ENCODE measurements at regions not wholly inside any gene's neighbourhood (a gene's known extent, or its start where the extent isn't known, plus 50 kb on each side); places are given as distances from the start of the nearest gene placed in this dataset.
"Not testable (repeated sequence)": the region's sequence is repeated elsewhere in the genome, so short reads cannot be mapped to it uniquely, and the experiment has no call there.

DNA sequence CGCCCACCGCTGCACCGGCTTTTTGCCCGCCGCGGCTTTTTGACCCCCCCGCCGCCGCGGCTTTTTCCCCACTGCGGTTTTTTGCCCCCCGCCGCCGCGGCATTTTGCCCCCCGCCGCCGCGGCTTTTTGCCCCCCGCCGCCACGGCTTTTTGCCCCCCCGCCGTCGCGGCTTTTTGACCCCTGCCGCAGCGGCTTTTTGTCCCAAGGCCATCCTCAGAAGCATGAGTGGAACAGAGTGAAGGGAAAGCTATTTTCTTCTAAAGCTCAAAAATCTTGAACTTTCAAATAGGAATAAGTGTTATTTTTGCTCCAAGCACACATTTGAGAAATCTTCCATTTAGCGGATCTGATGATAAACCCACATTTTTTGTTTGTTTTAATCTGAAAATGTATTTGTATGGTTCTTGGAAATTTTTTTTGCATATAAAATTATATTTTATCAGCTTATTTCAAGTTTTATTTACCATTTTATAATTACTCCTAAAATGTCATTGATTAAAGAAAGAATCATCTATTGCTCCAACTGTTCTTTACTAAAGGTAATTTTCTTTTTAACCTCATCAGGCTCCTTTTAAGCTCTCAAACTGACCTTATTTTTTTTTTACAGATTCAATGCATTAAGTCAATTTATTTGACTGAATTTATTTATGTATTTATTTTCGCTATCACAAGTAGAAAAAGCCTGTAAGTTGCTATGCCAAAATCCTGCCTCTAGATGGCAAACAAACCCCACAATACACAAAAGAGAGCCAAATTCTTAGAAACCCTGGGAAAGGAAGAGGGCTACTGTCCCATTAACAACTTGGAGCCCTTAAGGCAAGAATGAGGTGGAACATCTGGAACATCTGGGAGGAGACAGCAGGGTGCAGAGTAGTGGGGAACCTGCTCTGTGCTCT lies 460.3 kb downstream of the ZNF33B start:
- peak; percentile 21 for DNase-seq

DNA sequence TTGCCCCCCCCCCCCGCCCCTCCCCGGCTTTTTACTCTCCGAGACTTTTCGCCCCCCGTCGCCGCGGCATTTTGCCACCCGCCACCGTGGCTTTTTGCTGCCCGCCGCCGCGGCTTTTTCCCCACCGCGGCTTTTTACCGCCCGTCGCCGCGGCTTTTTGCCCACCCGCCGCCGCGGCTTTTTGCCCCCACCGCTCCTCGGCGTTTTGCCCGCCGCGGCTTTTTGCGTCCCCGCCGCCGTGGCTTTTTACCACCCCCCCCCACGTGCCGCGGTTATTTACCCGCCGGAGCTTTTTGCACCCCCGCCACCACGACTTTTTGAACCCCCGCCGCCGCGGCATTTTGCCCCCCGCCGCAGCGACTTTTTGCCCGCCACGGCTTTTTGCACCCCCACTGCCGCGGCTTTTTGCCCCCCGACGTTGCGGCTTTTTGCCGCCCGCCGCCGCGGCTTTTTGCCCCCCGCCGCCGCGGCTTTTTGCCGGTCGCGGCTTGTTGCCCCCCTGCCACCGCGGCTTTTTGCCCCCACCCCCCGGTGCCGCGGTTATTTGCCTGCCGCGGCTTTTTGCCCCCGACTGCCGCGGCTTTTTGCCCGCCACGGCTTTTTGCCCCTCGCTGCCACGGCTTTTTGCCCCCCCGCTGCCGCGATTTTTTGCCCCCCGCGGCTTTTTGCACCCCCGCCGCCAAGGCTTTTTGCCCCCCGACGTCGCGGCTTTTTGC lies 461.1 kb downstream of the ZNF33B start:
- no peak for DNase-seq

DNA sequence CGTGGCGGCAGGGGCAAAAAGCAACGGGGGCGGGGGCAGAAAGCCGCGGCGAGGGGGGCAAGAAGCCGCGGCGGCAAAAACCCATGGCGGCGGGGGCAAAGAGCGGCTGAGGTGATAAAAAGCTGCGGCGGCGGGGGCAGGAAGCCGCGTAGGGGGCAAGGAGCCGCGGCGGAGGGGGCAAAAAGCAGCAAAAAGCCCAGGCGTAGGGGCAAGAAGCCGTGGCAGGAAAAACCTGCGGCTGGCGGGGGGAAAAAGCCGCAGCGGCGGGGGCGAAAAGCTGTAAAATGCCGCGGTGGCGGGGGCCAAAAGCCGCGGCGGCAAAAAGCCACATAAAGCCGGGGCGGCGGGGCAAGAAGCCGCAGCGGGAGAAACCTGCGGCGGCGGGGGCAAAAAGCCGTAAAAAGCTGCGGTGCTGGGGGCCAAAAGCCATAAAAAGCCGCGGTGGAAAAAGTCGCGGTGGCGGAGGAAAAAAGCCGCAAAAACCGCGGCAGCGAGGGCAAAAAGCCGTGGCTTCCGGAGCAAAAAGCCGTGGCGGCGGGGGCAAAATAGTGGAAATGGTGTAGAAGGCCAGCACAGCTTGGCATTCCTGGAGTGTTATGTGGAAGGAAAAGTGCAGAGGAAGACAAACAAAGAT lies 487.8 kb downstream of the ZNF33B start:
- DNase-seq: no peak

GRCh38 chr10:42149722-42150427 lies 488.5 kb downstream of the ZNF33B start:
- DNase-seq: no peak

- no peak for DNase-seq
These were observed 489.2 kb downstream of the ZNF33B start for GRCh38 chr10:42149027-42149700.

DNA sequence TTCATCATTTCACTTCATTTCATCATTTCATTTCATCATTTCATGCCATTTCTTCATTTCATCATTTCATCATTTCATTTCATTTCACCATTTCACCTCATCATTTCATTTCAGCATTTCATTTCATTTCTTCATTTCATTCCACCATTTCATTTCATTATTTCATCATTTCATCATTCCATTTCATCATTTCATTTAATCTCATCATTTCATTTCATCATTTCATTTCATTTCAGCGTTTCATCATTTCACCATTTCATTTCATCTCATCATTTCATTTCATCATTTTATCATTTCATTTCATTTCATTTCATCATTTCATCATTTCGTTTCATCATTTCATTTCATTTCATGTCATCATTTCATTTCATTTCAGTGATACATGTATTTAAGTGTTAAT lies 492.2 kb downstream of the ZNF33B start:
- not testable (repeated sequence) for DNase-seq

DNA sequence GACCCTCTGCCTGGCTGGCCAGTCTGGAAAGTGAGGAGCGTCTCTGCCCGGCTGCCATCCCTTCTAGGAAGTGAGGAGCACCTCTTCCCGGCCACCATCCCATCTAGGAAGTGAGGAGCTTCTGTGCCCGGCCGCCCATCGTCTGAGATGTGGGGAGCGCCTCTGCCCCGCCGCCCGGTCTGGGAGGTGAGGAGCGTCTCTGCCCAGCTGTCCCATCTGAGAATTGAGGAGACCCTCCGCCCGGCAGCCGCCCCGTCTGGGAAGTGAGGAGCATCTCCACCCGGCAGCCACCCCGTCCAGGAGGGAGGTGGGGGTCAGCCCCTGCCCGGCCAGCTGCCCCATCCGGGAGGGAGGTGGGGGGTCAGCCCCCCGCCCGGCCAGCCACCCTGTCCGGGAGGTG lies 500.3 kb downstream of the ZNF33B start:
- DNase-seq: not testable (repeated sequence)

- DNase-seq: no peak
These were observed 525.3 kb downstream of the ZNF33B start for GRCh38 chr10:42113158-42113450.

DNA sequence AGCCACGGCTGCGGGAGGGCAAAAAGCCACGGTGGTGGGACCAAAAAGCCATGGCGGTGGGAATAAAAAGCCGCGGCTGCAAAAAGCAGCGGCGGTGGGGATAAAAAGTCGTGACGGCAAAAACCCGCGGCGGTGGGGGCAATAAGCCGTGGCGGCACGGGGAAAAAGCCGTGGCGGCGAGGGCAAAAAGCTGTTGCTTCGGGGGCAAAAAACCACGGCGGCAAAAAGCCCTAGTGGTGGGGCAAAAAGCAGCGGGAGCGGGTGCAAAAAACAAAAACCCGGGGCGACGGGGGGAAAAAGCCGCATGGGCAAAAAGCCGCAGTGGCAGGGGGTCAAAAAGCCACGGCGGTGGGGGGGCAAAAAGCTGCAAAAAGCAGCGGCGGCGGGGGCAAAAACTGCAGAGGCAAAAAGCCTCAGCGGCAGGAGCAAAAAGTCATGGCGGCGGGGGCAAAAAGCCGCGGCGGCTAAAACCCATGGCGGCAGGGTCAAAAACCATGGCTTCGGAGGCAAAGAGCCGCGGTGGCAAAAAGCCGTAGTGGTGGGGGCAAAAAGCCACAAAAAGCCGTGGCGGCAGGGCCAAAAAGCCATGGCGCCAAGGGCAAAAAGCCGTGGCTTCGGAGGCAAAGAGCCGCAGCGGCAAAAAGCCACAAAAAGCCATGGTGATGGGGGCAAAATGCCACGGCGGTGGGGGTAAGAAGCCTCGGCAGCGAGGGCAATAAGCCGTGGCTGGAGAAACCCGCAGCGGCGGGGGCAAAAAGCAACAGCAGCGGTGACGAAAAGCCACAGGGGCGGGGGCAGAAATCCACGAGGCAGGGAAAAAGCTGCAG lies 525.8 kb downstream of the ZNF33B start:
- no peak for DNase-seq

GRCh38 chr10:42111661-42112330 lies 526.6 kb downstream of the ZNF33B start:
- DNase-seq: no peak

- no peak for DNase-seq
These were observed 527.3 kb downstream of the ZNF33B start for GRCh38 chr10:42111076-42111475.

Measured in activated CD4-positive, alpha-beta T cell treated with anti-CD3 and anti-CD28 coated beads, Interleukin-10, Interleukin-2, amounts not matched to agents 100 ng/mL and 50 ng/mL, durations not matched to agents 16 hours and 8 hours (primary cell).